ENCODE measurements at regions not wholly inside any gene's neighbourhood (a gene's known extent, or its start where the extent isn't known, plus 50 kb on each side); places are given as distances from the start of the nearest gene placed in this dataset.
"Not testable (repeated sequence)": the region's sequence is repeated elsewhere in the genome, so short reads cannot be mapped to it uniquely, and the experiment has no call there.

DNA sequence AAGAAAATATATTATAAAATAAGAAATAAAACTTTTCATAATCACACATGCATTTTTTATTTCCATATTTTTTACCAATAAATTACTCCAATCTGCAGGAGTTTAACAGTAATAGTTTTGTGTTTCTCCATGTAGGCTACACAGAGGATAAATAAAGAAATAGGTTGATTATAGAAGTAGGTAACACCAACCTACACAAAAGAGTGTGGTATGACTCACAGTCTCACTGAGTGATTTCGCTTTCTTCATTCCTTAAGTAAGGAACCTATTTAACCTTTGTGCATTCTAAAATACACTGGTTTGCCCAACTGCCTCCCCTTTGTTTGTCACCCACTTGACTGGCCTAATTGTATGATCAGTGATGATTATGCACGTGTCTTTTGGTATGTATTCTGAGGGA is 244.2 kb upstream of the RIMS1 start:
- DNase-seq = no peak

DNA sequence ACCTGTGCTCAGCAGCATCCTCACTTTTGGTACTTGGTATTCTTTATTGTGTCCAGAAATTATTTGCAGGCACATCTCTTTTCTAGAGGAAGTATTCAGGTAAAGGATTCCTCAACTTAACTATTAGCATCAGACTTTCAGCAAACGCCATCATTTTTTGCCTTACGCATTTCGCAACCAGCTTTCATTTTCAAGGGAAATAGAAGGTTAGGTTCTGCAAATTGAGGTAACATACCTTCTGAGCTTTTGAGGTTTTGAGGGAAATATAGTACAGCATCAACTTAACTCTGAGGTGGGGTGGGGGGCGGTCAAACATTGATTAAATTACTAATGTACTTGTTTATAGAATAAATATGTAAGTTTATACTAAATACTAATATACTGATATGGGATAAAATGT is 243.6 kb upstream of the RIMS1 start:
- no peak for DNase-seq

GRCh38 chr6:71645299-71645698 is 241.1 kb upstream of the RIMS1 start:
- DNase-seq = no peak

DNA sequence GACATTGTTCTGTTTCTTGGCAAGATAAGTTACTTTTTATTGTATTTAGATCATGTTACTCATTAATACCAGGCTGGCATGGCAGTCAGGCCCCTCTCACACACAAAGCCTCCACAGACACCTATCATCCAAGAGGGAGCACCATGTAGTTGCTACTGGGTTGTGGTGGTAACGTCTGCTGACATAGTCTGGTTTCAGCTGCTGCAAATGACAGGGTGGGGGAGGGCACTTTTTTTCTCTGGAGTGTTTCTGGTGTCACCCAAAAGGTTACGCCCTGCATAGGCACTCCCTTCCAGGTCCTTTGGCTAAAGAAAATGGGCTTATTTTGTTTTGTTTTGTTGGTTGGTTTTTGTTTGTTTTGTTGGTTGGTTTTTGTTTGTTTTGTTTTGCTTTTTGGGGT is 236.4 kb upstream of the RIMS1 start:
- DNase-seq = no peak

DNA sequence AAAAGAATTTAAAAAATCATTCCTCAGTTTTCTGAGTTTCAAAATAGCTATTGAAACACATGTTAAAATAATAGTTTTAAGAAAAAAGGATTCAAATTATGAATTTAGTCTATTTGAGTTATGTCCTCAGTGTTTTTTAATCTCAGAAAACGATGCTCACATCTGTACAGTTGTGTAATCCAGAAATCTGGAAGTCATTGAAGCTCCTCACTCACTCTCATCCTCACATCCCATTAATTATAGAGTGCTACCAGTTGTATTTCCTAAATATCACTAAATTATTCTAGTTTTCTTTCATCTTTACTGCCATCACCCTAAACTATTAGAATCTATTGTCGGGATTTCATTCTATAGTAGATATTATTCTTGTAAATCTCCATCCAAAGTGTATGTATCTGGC is 234.7 kb upstream of the RIMS1 start:
- DNase-seq = no peak

GRCh38 chr6:71656121-71656520 is 230.2 kb upstream of the RIMS1 start:
- DNase-seq = no peak

DNA sequence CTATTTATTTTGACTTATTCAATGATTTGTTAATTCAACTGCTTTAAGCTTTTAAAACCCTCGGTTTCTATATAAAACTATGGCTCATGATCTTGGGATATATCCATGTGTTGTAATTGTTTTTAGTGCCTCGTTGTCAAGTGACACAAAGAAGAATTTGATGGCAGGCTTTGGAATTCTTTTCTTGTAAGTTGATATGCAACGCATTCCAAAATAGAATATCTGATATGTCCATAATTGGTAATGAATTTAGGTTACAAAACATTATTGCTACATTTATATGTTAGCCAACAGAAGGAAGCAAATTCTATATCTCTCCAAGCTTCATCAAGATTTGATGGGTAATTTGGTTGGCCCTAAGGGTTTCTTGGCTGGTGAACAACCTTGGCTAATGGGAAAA is 220.4 kb upstream of the RIMS1 start:
- DNase-seq = no peak

- no peak for DNase-seq
Observed at GRCh38 chr6:71672876-71673275, 213.5 kb upstream of the RIMS1 start.

GRCh38 chr6:71675386-71675785 is 211.0 kb upstream of the RIMS1 start:
- no peak for DNase-seq

DNA sequence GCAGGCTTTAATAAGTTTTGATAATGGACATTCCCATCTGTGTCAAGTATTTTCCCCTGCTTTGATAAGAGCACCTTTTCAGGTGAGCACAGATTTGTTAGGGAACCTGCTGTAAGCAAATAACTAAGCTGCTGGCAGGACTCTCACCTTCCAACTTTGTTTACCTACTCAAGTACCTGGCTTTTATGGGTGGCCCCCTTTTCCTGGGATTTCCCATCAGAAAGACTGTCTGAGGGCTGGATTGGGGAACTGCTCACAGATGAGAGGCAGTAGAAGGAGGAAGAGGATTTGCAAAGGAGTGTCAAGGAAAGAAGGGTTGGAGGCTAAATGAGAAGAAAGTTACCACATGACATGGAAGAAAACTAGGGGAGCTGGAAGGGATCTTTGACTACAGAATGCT is 210.1 kb upstream of the RIMS1 start:
- DNase-seq = no peak

DNA sequence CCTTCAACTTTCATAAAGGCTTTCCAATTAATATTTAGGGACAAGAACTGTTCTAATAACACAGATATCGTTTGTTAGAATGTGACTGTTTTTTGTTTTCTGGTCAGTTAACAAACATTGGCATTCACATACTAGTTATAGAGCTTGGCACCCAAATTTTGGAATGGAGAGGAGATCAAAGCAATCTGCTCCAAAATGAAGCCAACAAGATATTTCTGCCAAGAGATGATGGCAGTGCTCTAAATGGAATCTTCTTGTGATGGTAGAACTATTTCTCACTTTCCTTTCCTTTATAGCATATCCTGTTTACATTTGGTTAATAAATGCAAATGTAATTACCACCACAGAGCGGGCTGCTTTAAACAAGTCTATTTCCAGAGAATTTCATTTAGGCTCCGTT is 208.3 kb upstream of the RIMS1 start:
- DNase-seq = no peak

GRCh38 chr6:71681234-71681867 is 205.0 kb upstream of the RIMS1 start:
- DNase-seq = no peak

GRCh38 chr6:71686021-71686677 is 200.2 kb upstream of the RIMS1 start:
- DNase-seq = not testable (repeated sequence)

GRCh38 chr6:71698702-71699101 is 187.6 kb upstream of the RIMS1 start:
- no peak for DNase-seq

- DNase-seq = no peak
Observed at GRCh38 chr6:71706523-71706922, 179.8 kb upstream of the RIMS1 start.

- no peak for DNase-seq
Observed at GRCh38 chr6:71707059-71707458, 179.3 kb upstream of the RIMS1 start.

GRCh38 chr6:71720705-71721104 is 165.6 kb upstream of the RIMS1 start:
- no peak for DNase-seq

- no peak for DNase-seq
Observed at GRCh38 chr6:71721642-71722041, 164.7 kb upstream of the RIMS1 start.

- no peak for DNase-seq
Observed at GRCh38 chr6:71722736-71723135, 163.6 kb upstream of the RIMS1 start.

GRCh38 chr6:71724456-71725125 is 161.8 kb upstream of the RIMS1 start:
- no peak for DNase-seq

GRCh38 chr6:71725126-71725470 is 161.3 kb upstream of the RIMS1 start:
- no peak for DNase-seq

DNA sequence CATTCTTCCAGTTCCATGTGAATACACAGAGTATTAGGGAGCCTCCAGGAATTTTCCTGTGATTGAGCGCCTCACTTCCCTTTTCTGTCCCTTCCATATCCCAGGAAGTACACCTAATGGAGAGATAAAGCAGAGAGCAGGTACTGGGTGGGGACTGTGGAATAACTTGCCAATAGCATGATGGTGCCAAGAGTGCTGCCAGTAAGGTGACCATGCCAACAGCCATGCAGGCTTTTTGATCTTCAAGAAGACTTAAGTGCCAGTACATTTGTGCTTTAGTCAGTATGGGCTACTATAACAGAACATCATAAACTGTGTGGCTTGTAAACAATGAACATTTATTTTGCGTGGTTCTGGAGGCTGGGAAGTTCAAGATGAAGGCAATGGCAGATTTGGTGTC is 160.2 kb upstream of the RIMS1 start:
- DNase-seq = no peak

DNA sequence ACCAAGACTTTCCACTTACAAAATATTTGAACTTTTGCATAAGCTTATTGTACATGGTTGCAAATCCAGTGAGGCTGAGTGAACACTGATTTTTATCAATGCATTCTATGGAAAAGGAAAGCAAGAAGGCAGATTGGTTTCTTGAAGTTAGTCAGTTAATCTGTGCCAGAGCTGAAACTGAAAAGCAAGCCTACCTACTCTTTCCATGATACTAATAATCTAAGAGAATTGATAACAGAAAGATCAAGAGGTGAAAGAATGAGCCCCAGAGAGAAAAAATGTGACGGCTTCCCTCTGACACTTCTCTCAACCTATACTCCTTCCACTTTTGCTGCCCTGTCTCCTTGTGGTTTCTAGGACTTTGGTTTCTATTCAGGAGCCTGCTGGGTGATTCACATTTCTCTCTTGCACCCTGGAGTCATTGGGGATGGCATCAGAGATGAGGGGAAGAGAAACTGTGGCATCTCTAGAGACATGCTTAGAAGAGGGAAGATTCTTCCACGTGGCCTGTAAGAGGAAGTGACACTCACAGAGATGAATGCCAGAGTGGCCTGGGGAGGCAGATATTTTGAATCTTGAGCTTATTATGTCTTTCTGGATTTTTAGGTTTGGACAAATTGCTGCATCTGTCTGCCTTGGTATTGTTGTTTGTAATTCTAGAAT is 158.6 kb upstream of the RIMS1 start:
- DNase-seq = no peak

DNA sequence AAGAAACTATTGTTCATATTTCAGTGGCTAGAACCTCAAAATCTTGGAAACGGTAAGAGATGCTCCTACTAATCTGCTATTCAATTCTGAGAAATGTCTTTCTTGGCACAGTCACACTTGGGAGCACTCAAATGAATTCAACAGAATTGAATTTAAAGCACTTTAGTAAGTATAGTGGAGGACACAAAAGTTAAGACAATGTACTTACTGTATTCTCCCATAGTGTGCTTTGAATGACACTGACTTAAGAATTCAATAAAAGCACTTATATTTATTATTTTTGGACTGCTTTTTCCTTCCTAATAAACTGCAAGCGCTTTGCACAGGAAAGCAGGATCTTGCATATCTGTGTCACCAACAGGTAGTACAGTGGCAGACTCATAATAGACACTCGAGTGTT is 156.1 kb upstream of the RIMS1 start:
- DNase-seq = no peak

All from stimulated activated CD4-positive, alpha-beta T cell treated with anti-CD3 and anti-CD28 coated beads, Interleukin-15, amount 100 ng/mL, for 24 hours (primary cell).